VCaP (cell line): ENCODE measurements at regions not wholly inside any gene's neighbourhood (a gene's known extent, or its start where the extent isn't known, plus 50 kb on each side); places are given as distances from the start of the nearest gene placed in this dataset.

Source experiments
- H3K27ac ChIP-seq: fragments of 450-650 bp; 2 replicates; pipeline ENCODE4 v1.5.1; 2017
- CTCF ChIP-seq: fragments of 450-650 bp; conservative IDR thresholded peaks from 2 replicates; pipeline ENCODE4 v1.5.1; 2017; ENCODE audit warnings: mild to moderate bottlenecking, moderate library complexity

GRCh38 chr21:32192291-32193097 lies 86.4 kb downstream of the MIS18A start:
- no peak for TF ChIP-seq CTCF
- no peak overlapping the region for H3K27ac ChIP-seq

- TF ChIP-seq CTCF = no peak
- no peak overlapping the region for H3K27ac ChIP-seq
Measured at GRCh38 chr21:32190493-32191144, 88.2 kb downstream of the MIS18A start.

- H3K27ac ChIP-seq = no peak overlapping the region
- no peak for TF ChIP-seq CTCF
Measured at GRCh38 chr21:32189688-32190483, 89.0 kb downstream of the MIS18A start.

GRCh38 chr21:32186804-32187203 lies 92.0 kb downstream of the MIS18A start:
- TF ChIP-seq CTCF = no peak
- no peak overlapping the region for H3K27ac ChIP-seq

- H3K27ac ChIP-seq = no peak overlapping the region
- TF ChIP-seq CTCF = no peak
Measured at GRCh38 chr21:32185726-32186125, 93.1 kb downstream of the MIS18A start.

GRCh38 chr21:32185103-32185502 lies 93.7 kb downstream of the MIS18A start:
- no peak for TF ChIP-seq CTCF
- H3K27ac ChIP-seq = no peak overlapping the region

- TF ChIP-seq CTCF = no peak
- H3K27ac ChIP-seq = no peak overlapping the region
Measured at GRCh38 chr21:32184485-32184884, 94.4 kb downstream of the MIS18A start.
